Activated naive CD8-positive, alpha-beta T cell (primary cell): ENCODE measurements at regions not wholly inside any gene's neighbourhood (a gene's known extent, or its start where the extent isn't known, plus 50 kb on each side); places are given as distances from the start of the nearest gene placed in this dataset.
"Not testable (repeated sequence)": the region's sequence is repeated elsewhere in the genome, so short reads cannot be mapped to it uniquely, and the experiment has no call there.

Experiments
- H3K27ac Mint-ChIP-seq: one replicate; pipeline ENCODE4 v1.8.0; 2021; ENCODE audit warnings: mixed read lengths
- H3K27me3 Mint-ChIP-seq: one replicate; pipeline ENCODE4 v1.8.0; 2021; ENCODE audit warnings: mixed read lengths
- H3K36me3 Mint-ChIP-seq: one replicate; pipeline ENCODE4 v1.8.0; 2021; ENCODE audit warnings: mixed read lengths
- H3K4me1 Mint-ChIP-seq: one replicate; pipeline ENCODE4 v1.8.0; 2021; ENCODE audit warnings: low read depth, mixed read lengths
- H3K4me3 Mint-ChIP-seq: one replicate; pipeline ENCODE4 v1.8.0; 2021; ENCODE audit warnings: mild to moderate bottlenecking, mixed read lengths
- H3K9me3 Mint-ChIP-seq: one replicate; pipeline ENCODE4 v1.8.0; 2021; ENCODE audit warnings: low read depth, mixed read lengths

DNA sequence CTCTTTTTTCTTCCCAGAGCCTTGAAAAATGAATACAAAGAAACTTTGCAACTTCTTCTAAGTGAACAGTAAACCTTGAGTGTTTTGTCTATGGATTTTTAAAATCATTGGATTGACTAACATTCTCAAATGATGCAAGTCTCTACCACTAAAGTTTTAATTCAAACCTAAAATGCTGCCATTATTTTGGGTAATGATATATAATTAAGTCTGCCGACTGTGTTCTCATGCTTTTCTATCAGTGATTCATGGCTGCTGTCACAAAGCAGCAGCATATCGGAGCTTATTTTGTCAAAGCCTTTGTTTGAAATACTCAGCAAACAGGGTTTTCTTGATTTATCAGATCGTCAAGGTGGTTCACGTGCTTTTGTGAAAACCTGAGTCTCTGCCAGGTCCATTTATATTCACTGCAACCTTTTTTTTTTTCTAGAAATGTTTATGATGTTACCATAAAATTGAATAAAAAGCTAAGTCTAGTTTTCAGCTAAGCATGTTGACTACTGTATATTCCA is 96.3 kb downstream of the GJA1 start:
- H3K9me3 Mint-ChIP-seq: no peaks in the 10 kb centered on the region
- H3K27me3 Mint-ChIP-seq: no peaks in the 10 kb centered on the region
- no peaks in the 10 kb centered on the region for H3K4me1 Mint-ChIP-seq
- H3K4me3 Mint-ChIP-seq: no peak overlapping the region
- no peaks in the 10 kb centered on the region for H3K36me3 Mint-ChIP-seq
- no peak overlapping the region for H3K27ac Mint-ChIP-seq

- no peak overlapping the region for H3K4me3 Mint-ChIP-seq
These were observed 97.9 kb downstream of the GJA1 start for GRCh38 chr6:121533321-121533841.

DNA sequence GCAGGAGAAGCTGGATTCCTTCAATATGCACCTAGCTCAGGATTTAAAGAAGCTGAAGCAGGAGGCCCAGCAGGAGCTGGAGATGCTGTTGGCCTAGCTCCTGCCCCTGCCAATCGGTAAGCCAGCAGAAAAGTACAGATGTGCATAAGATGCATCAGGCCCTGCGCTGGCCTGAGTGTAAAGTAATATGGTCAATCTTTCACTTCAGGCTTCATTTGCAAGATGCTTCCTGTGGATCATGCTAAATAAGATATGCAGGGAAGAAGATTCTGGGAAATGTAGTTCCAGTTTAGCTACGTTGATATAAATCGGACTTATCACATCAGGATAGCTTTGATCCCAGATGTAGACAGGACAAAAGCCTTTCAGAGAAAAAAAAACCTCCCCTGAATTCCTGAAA is 100.3 kb downstream of the GJA1 start:
- Mint-ChIP-seq H3K4me3 (no peak overlapping the region), H3K27me3 (no peaks in the 10 kb centered on the region), H3K27ac (no peak overlapping the region), H3K4me1 (no peaks in the 10 kb centered on the region), H3K36me3 (no peaks in the 10 kb centered on the region), H3K9me3 (no peaks in the 10 kb centered on the region)

More at GRCh38 chr6:121533321-121533841, 97.9 kb downstream of the GJA1 start:
- H3K9me3 Mint-ChIP-seq: no peaks in the 10 kb centered on the region
- H3K27me3 Mint-ChIP-seq: no peaks in the 10 kb centered on the region
- H3K27ac Mint-ChIP-seq: no peak overlapping the region
- H3K36me3 Mint-ChIP-seq: no peaks in the 10 kb centered on the region
- no peaks in the 10 kb centered on the region for H3K4me1 Mint-ChIP-seq

GRCh38 chr6:121536345-121536744 is 100.9 kb downstream of the GJA1 start:
- Mint-ChIP-seq H3K27me3 (no peaks in the 10 kb centered on the region), H3K27ac (no peak overlapping the region), H3K36me3 (no peaks in the 10 kb centered on the region), H3K4me1 (no peaks in the 10 kb centered on the region), H3K9me3 (no peaks in the 10 kb centered on the region), H3K4me3 (no peak overlapping the region)

GRCh38 chr6:121539439-121539838 is 104.0 kb downstream of the GJA1 start:
- Mint-ChIP-seq H3K9me3 (no peaks in the 10 kb centered on the region), H3K27ac (no peak overlapping the region), H3K27me3 (no peaks in the 10 kb centered on the region), H3K4me3 (no peak overlapping the region), H3K36me3 (no peaks in the 10 kb centered on the region), H3K4me1 (no peaks in the 10 kb centered on the region)

GRCh38 chr6:121540210-121540609 is 104.8 kb downstream of the GJA1 start:
- no peaks in the 10 kb centered on the region for H3K36me3 Mint-ChIP-seq
- no peaks in the 10 kb centered on the region for H3K9me3 Mint-ChIP-seq
- no peaks in the 10 kb centered on the region for H3K27me3 Mint-ChIP-seq
- no peak overlapping the region for H3K4me3 Mint-ChIP-seq
- no peak overlapping the region for H3K27ac Mint-ChIP-seq
- no peaks in the 10 kb centered on the region for H3K4me1 Mint-ChIP-seq

GRCh38 chr6:121544691-121545090 is 109.2 kb downstream of the GJA1 start:
- H3K27ac Mint-ChIP-seq: no peak overlapping the region
- H3K27me3 Mint-ChIP-seq: no peaks in the 10 kb centered on the region
- H3K4me1 Mint-ChIP-seq: no peaks in the 10 kb centered on the region
- no peak overlapping the region for H3K4me3 Mint-ChIP-seq
- no peaks in the 10 kb centered on the region for H3K36me3 Mint-ChIP-seq
- H3K9me3 Mint-ChIP-seq: no peaks in the 10 kb centered on the region

DNA sequence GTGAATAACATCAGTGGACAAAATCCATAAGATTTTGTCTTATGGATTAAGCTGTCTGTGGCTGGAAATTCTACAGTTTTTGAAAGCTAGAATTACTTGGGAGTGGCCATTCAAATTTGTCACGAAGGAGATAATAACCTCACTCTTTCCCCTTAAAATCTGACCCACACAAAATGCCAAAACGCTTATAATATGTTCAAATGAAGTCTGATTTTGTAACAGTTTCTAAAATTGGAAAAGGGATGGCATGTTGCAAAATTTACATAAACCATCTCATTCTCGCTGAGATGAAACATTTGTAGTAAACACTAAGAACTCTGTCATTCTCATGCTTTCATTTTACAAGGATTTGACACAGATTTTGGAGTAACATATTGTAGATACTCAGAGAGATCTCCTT is 112.7 kb downstream of the GJA1 start:
- Mint-ChIP-seq H3K27ac (no peak overlapping the region), H3K9me3 (no peaks in the 10 kb centered on the region), H3K36me3 (no peaks in the 10 kb centered on the region), H3K27me3 (no peaks in the 10 kb centered on the region), H3K4me3 (no peak overlapping the region), H3K4me1 (no peaks in the 10 kb centered on the region)

- Mint-ChIP-seq H3K4me3 (no peak overlapping the region), H3K9me3 (no peaks in the 10 kb centered on the region), H3K27me3 (no peaks in the 10 kb centered on the region), H3K4me1 (no peaks in the 10 kb centered on the region), H3K27ac (no peak overlapping the region), H3K36me3 (no peaks in the 10 kb centered on the region)
These were observed 114.3 kb downstream of the GJA1 start for GRCh38 chr6:121549736-121550135.

DNA sequence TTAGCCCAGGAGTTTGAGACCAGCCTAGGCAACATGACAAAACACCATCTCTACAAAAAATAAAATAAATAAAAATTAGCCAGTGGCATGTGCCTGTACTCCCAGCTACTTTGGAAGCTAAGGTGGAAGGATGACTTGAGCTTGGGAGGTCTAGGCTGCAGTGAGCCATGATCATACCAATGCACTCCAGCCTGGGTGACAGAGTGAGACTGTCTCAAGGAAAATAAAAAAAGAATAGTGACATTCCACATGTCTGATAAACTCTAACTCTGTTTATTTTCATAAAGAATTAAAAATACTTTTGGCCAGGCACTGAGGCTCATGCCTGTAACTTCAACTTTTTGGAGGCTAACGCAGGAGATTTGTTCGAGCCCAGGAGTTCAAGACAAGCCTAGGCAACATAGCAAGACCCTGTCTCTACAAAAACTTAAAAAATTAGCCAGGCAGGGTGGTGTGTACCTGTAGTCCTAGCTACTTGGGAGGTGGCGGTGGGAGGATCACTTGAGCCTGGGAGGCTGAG is 115.1 kb downstream of the GJA1 start:
- Mint-ChIP-seq H3K27ac (no peak overlapping the region), H3K27me3 (no peaks in the 10 kb centered on the region), H3K9me3 (no peaks in the 10 kb centered on the region), H3K4me1 (no peaks in the 10 kb centered on the region), H3K4me3 (no peak overlapping the region), H3K36me3 (no peaks in the 10 kb centered on the region)

GRCh38 chr6:121555201-121555600 is 119.8 kb downstream of the GJA1 start:
- Mint-ChIP-seq H3K27ac (no peak overlapping the region), H3K4me1 (no peaks in the 10 kb centered on the region), H3K36me3 (no peaks in the 10 kb centered on the region), H3K9me3 (no peaks in the 10 kb centered on the region), H3K4me3 (no peak overlapping the region), H3K27me3 (no peaks in the 10 kb centered on the region)

GRCh38 chr6:121556149-121556548 is 120.7 kb downstream of the GJA1 start:
- not testable (repeated sequence) for H3K4me1 Mint-ChIP-seq, H3K27ac Mint-ChIP-seq, H3K36me3 Mint-ChIP-seq, H3K9me3 Mint-ChIP-seq, H3K4me3 Mint-ChIP-seq, H3K27me3 Mint-ChIP-seq

DNA sequence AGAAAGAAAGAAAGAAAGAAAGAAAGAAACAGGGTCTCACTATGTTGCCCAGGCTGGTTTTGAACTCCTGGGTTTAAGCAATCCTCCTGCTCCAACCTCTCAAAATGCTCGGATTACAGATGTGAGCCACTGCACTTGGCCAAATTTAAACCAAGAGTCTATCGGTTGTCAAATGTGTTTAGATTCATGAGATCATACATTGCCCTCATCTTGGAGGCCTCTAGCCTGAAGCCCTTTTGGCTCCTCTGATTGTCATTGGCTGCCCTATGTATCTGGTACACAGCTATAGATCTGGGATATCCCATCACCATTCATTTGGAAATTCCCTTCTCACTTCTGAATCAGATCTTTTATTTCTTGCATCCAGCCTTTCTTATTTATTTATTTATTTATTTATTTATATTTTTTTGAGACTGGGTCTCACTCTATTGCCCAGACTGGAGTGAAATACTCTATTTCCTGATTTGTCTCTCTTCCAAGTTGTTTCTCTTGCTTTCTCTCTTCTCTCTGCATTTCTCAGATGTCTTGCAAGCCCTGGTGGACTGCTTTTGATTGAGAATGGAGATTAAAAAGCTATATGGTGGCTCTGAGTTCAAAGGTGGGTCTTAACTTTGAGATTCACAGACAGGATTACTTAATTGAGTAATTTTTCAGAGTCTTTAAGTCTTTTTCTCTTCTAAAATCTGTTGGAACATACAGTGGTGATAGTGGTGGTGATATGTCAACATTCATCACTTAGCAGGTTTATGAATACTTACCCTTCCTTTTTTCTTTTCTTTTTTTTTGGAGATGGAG is 121.9 kb downstream of the GJA1 start:
- no peaks in the 10 kb centered on the region for H3K9me3 Mint-ChIP-seq
- H3K4me1 Mint-ChIP-seq: no peaks in the 10 kb centered on the region
- no peaks in the 10 kb centered on the region for H3K36me3 Mint-ChIP-seq
- H3K27ac Mint-ChIP-seq: no peak overlapping the region
- H3K4me3 Mint-ChIP-seq: no peak overlapping the region
- H3K27me3 Mint-ChIP-seq: no peaks in the 10 kb centered on the region

- Mint-ChIP-seq H3K4me1 (no peaks in the 10 kb centered on the region), H3K27me3 (no peaks in the 10 kb centered on the region), H3K4me3 (no peak overlapping the region), H3K36me3 (peaks cover 2% of the 10 kb centered on the region), H3K9me3 (peaks cover 8% of the 10 kb centered on the region), H3K27ac (no peak overlapping the region)
These were observed 124.3 kb downstream of the GJA1 start for GRCh38 chr6:121559611-121560269.

- Mint-ChIP-seq H3K27ac (no peak overlapping the region), H3K27me3 (no peaks in the 10 kb centered on the region), H3K4me1 (no peaks in the 10 kb centered on the region), H3K36me3 (peaks cover 2% of the 10 kb centered on the region), H3K9me3 (peaks cover 10% of the 10 kb centered on the region), H3K4me3 (no peak overlapping the region)
These were observed 125.0 kb downstream of the GJA1 start for GRCh38 chr6:121560476-121560875.
